ENCODE measurements at regions not wholly inside any gene's neighbourhood (a gene's known extent, or its start where the extent isn't known, plus 50 kb on each side); places are given as distances from the start of the nearest gene placed in this dataset.

DNA sequence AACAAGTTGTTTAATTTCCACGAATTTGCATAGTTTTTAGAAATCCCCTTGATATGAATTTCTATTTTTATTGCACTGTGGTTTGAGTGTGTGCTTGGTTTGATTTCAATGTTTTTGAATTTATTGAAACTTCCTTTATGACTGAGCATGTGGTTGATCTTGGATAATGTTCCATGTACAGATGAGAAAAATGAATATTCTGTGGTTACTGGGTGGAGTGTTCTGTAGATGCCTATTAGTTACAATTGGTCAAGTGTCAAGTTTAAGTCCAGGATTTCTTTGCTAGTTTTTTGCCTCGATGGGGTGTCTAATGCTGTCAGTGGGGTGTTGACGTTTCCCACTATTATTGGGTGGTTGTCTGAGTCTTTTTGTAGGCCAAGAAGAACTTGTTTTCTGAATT, 319.5 kb upstream of the ACTBL2 start:
- DNase-seq: no peak
- no peaks in the 10 kb centered on the region for H3K4me1 Mint-ChIP-seq
- no peaks in the 10 kb centered on the region for H3K27me3 Mint-ChIP-seq
- H3K36me3 Mint-ChIP-seq: no peaks in the 10 kb centered on the region
- no peak overlapping the region for H3K27ac Mint-ChIP-seq
- no peak overlapping the region for H3K4me3 Mint-ChIP-seq
- CTCF ChIA-PET: no interaction called here
- no peaks in the 10 kb centered on the region for H3K9me3 Mint-ChIP-seq

DNA sequence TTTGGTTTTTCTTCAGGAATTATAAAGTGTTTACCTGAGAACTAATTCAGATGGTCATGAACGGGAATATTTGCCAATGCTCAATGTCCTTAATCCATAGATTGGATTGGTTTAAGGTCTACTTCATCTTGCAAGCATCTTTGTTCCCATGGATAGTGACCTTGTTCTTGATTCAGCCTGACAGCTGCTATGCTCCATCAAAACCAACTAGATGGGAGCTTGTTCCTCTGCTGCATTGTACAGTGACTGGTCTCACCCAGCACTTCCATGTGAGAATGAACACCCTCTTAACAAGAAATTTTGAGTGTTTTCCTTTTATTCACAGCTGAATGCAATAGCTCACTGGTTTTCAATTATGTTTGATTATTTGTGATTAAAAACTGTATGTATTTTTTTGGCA, 312.6 kb upstream of the ACTBL2 start:
- CTCF ChIA-PET: interaction anchor here (0.6 kb wide), 1 partner anchor 298 kb away, joined by 3 read pairs; no protein-coding TSS in a partner anchor
- Mint-ChIP-seq H3K9me3 (no peaks in the 10 kb centered on the region), H3K27ac (no peak overlapping the region), H3K4me3 (no peak overlapping the region), H3K27me3 (peaks cover 3% of the 10 kb centered on the region), H3K4me1 (no peaks in the 10 kb centered on the region), H3K36me3 (no peaks in the 10 kb centered on the region)
- no peak for DNase-seq

- peaks cover 3% of the 10 kb centered on the region for H3K27me3 Mint-ChIP-seq
- no peaks in the 10 kb centered on the region for H3K36me3 Mint-ChIP-seq
- CTCF ChIA-PET: no interaction called here
- H3K9me3 Mint-ChIP-seq: no peaks in the 10 kb centered on the region
- H3K4me3 Mint-ChIP-seq: no peak overlapping the region
- no peak overlapping the region for H3K27ac Mint-ChIP-seq
- no peaks in the 10 kb centered on the region for H3K4me1 Mint-ChIP-seq
- DNase-seq: no peak
Observed at GRCh38 chr5:57791875-57792274, 309.3 kb upstream of the ACTBL2 start.

- no peaks in the 10 kb centered on the region for H3K36me3 Mint-ChIP-seq
- H3K27me3 Mint-ChIP-seq: no peaks in the 10 kb centered on the region
- H3K27ac Mint-ChIP-seq: no peak overlapping the region
- no peak for DNase-seq
- no peak overlapping the region for H3K4me3 Mint-ChIP-seq
- no peaks in the 10 kb centered on the region for H3K4me1 Mint-ChIP-seq
- CTCF ChIA-PET: no interaction called here
- H3K9me3 Mint-ChIP-seq: no peaks in the 10 kb centered on the region
Observed at GRCh38 chr5:57785946-57786345, 303.3 kb upstream of the ACTBL2 start.

GRCh38 chr5:57784121-57784520, 301.5 kb upstream of the ACTBL2 start:
- CTCF ChIA-PET: no interaction called here
- no peaks in the 10 kb centered on the region for H3K4me1 Mint-ChIP-seq
- H3K36me3 Mint-ChIP-seq: no peaks in the 10 kb centered on the region
- H3K9me3 Mint-ChIP-seq: no peaks in the 10 kb centered on the region
- peaks cover 1% of the 10 kb centered on the region for H3K27me3 Mint-ChIP-seq
- H3K27ac Mint-ChIP-seq: no peak overlapping the region
- no peak for DNase-seq
- no peak overlapping the region for H3K4me3 Mint-ChIP-seq

GRCh38 chr5:57783693-57784092, 301.1 kb upstream of the ACTBL2 start:
- Mint-ChIP-seq H3K36me3 (no peaks in the 10 kb centered on the region), H3K4me1 (no peaks in the 10 kb centered on the region), H3K27me3 (peaks cover 5% of the 10 kb centered on the region), H3K4me3 (no peak overlapping the region), H3K9me3 (no peaks in the 10 kb centered on the region), H3K27ac (no peak overlapping the region)
- CTCF ChIA-PET: no interaction called here
- DNase-seq: no peak

DNA sequence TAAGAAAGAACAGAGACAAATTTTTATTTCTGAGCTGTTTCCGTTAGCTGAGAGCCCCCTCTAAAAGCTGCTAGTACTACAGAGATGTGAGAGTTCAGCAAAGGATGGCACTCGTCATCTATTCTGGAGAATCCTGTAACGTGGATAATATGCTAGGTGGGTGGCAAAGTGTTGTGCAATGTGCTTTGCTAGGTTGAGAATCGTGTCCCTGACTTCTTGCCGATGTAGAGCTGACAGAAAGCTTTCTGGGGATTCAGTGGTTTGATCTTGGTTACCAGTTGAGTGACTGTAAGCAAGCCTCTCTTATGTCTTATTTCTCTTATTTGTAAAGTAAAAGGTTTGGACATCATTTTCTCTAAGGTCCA, 298.3 kb upstream of the ACTBL2 start:
- no peak for DNase-seq
- CTCF ChIA-PET: interaction anchor here (5.0 kb wide), 1 partner anchor 681 kb away, joined by 54 read pairs; the partner anchor contains the start of gene PLK2
- no peak overlapping the region for H3K27ac Mint-ChIP-seq
- H3K9me3 Mint-ChIP-seq: no peaks in the 10 kb centered on the region
- H3K36me3 Mint-ChIP-seq: no peaks in the 10 kb centered on the region
- peaks cover 5% of the 10 kb centered on the region for H3K27me3 Mint-ChIP-seq
- H3K4me3 Mint-ChIP-seq: no peak overlapping the region
- H3K4me1 Mint-ChIP-seq: no peaks in the 10 kb centered on the region

- CTCF ChIA-PET: interaction anchor here (5.0 kb wide), 1 partner anchor 681 kb away, joined by 54 read pairs; the partner anchor contains the start of gene PLK2
- Mint-ChIP-seq H3K36me3 (no peaks in the 10 kb centered on the region), H3K27me3 (peaks cover 5% of the 10 kb centered on the region), H3K4me3 (no peak overlapping the region), H3K4me1 (no peaks in the 10 kb centered on the region), H3K27ac (no peak overlapping the region), H3K9me3 (no peaks in the 10 kb centered on the region)
- DNase-seq: no peak
Observed at GRCh38 chr5:57780306-57780960, 297.8 kb upstream of the ACTBL2 start.

GRCh38 chr5:57779383-57780223, 297.0 kb upstream of the ACTBL2 start:
- no peaks in the 10 kb centered on the region for H3K36me3 Mint-ChIP-seq
- CTCF ChIA-PET: interaction anchor here (0.8 to 5.0 kb wide), 10 partner anchors 11 to 1070 kb away, joined by 3 to 54 read pairs (median 4); partner anchors contain the start of gene PLK2

GRCh38 chr5:57778501-57779091, 296.0 kb upstream of the ACTBL2 start:
- H3K9me3 Mint-ChIP-seq: no peaks in the 10 kb centered on the region
- peaks cover 5% of the 10 kb centered on the region for H3K27me3 Mint-ChIP-seq
- no peaks in the 10 kb centered on the region for H3K4me1 Mint-ChIP-seq
- no peak overlapping the region for H3K27ac Mint-ChIP-seq
- no peaks in the 10 kb centered on the region for H3K36me3 Mint-ChIP-seq
- CTCF ChIA-PET: interaction anchor here (0.8 to 5.0 kb wide), 10 partner anchors 10 to 1071 kb away, joined by 3 to 54 read pairs (median 4); partner anchors contain the start of gene PLK2
- no peak for DNase-seq
- no peak overlapping the region for H3K4me3 Mint-ChIP-seq

More at GRCh38 chr5:57779383-57780223, 297.0 kb upstream of the ACTBL2 start:
- Mint-ChIP-seq H3K4me3 (no peak overlapping the region), H3K4me1 (no peaks in the 10 kb centered on the region), H3K27ac (no peak overlapping the region), H3K9me3 (no peaks in the 10 kb centered on the region), H3K27me3 (peaks cover 5% of the 10 kb centered on the region)
- DNase-seq: peak; percentile 27

GRCh38 chr5:57777174-57777581, 294.6 kb upstream of the ACTBL2 start:
- H3K4me1 Mint-ChIP-seq: no peaks in the 10 kb centered on the region
- DNase-seq: no peak
- peaks cover 5% of the 10 kb centered on the region for H3K27me3 Mint-ChIP-seq
- H3K9me3 Mint-ChIP-seq: no peaks in the 10 kb centered on the region
- no peak overlapping the region for H3K27ac Mint-ChIP-seq
- H3K4me3 Mint-ChIP-seq: no peak overlapping the region
- H3K36me3 Mint-ChIP-seq: no peaks in the 10 kb centered on the region
- CTCF ChIA-PET: interaction anchor here (1.2 to 5.0 kb wide), 3 partner anchors 8 to 684 kb away, joined by 3 to 54 read pairs (median 8); partner anchors contain the start of gene PLK2

DNA sequence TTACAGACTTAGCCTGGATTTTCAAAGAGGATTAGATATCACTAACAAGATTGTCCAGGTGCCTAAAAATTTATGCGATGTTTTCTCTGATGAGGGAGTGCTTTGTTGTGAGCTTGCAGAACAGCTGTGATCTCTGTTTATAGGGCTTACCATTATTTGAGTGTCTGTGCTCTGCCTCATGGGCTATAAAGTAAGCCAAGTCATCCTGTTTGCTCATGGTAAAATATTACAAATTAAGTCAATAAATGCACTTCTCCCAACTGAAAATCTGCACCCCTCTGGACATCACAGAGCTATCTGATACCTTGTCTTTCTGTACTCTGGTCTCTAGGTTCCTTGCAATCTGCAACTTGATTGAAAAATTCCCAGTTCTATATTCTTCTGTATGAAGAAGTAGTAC, 293.4 kb upstream of the ACTBL2 start:
- Mint-ChIP-seq H3K9me3 (no peaks in the 10 kb centered on the region), H3K4me3 (no peak overlapping the region), H3K27ac (no peak overlapping the region), H3K36me3 (no peaks in the 10 kb centered on the region), H3K4me1 (no peaks in the 10 kb centered on the region), H3K27me3 (peaks cover 5% of the 10 kb centered on the region)
- CTCF ChIA-PET: interaction anchor here (1.2 kb wide), 1 partner anchor 277 kb away, joined by 3 read pairs; no protein-coding TSS in a partner anchor
- no peak for DNase-seq

DNA sequence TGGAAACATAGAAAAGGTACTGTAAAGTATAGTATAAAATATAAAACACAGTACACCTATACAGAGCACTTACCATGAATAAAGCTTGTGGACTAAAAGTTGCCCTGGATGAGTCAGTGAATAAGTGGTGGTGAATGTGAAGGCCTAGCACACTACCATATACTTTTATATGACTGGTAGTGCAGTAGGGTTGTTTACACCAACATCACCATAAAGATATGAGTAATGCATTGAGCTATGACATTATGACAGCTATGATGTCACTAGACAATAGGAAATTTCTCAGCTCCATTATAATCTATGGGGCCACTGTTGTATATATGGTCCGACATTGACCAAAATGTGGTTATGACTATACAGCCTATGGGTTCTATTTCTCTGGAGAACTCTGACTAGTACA, 291.8 kb upstream of the ACTBL2 start:
- H3K4me3 Mint-ChIP-seq: no peak overlapping the region
- DNase-seq: no peak
- CTCF ChIA-PET: interaction anchor here (0.6 kb wide), 1 partner anchor 684 kb away, joined by 3 read pairs; no protein-coding TSS in a partner anchor

DNA sequence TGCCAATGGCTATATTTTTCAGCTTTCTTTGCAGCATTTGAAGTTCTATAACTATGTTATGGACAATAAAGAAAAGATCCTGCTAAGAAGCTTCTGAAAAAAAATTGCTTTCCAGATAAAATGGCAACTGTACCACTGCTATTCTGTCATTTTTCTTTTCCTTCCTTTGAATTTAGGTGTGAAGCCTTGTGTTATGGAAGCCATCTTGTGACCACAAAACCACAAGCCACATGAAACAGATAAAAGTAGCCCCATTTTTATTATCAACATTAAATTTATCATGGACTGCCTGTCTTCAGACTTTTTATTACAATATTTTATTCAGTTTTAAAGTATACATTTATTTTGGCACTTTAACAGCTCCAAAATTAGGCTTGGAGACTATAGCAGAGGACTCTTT, 289.9 kb upstream of the ACTBL2 start:
- no peaks in the 10 kb centered on the region for H3K4me1 Mint-ChIP-seq
- H3K4me3 Mint-ChIP-seq: no peak overlapping the region
- no peaks in the 10 kb centered on the region for H3K36me3 Mint-ChIP-seq
- CTCF ChIA-PET: interaction anchor here (1.0 to 2.2 kb wide), 2 partner anchors 273 to 434 kb away, joined by 3 to 4 read pairs; no protein-coding TSS in a partner anchor
- peaks cover 4% of the 10 kb centered on the region for H3K27me3 Mint-ChIP-seq
- no peaks in the 10 kb centered on the region for H3K9me3 Mint-ChIP-seq
- H3K27ac Mint-ChIP-seq: no peak overlapping the region
- DNase-seq: no peak

More for the DNA sequence above, 291.8 kb upstream of the ACTBL2 start:
- Mint-ChIP-seq H3K36me3 (no peaks in the 10 kb centered on the region), H3K27ac (no peak overlapping the region), H3K4me1 (no peaks in the 10 kb centered on the region), H3K9me3 (no peaks in the 10 kb centered on the region), H3K27me3 (peaks cover 5% of the 10 kb centered on the region)

All from activated naive CD4-positive, alpha-beta T cell treated with anti-CD3 and anti-CD28 coated beads, Interleukin-2, amount 10 ng/mL, durations not matched to agents 7 days and 5 days (primary cell).